KOPT-K1 (cell line): ENCODE measurements at regions not wholly inside any gene's neighbourhood (a gene's known extent, or its start where the extent isn't known, plus 50 kb on each side); places are given as distances from the start of the nearest gene placed in this dataset.

Experiments
- H3K27ac ChIP-seq: fragments of 200-600 bp; sonication (generic); 2 replicates; pipeline ENCODE4 v1.5.1; 2016; ENCODE audit warnings: antibody characterized with exemption, mild to moderate bottlenecking, low read depth, low read length; ENCODE audit not compliant: poor library complexity, severe bottlenecking
- H3K36me3 ChIP-seq: fragments of 200-600 bp; sonication (generic); 2 replicates; pipeline ENCODE4 v1.5.1; 2017; ENCODE audit warnings: antibody characterized with exemption, mild to moderate bottlenecking, low read length, moderate library complexity; ENCODE audit not compliant: insufficient read depth
- H3K9me3 ChIP-seq: fragments of 200-600 bp; sonication (generic); 2 replicates; pipeline ENCODE4 v1.5.1; 2017; ENCODE audit warnings: antibody characterized with exemption, low read length, mild to moderate bottlenecking; ENCODE audit not compliant: insufficient read depth, poor library complexity, severe bottlenecking

DNA sequence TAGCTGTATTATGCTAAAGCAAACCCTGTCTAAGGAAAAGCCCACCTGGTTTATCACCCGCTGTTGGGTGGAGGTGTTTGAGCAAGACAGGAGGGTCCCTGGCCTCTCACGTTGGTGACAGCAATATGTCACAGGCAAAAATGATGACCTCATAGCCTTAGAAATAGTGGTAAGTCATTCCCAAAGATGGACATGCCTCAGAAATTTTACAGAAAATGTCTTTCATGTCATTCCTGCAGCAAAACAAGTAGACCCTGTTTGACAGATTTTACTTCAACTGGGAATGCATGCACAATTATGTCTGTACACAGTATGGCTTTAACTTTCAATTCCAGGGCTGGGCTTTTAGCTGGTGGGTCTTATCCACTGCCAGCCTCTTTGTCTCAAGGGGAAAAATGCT is 362.3 kb upstream of the C2CD4B start:
- no peaks in the 10 kb centered on the region for H3K9me3 ChIP-seq
- no peak overlapping the region for H3K27ac ChIP-seq
- no peaks in the 10 kb centered on the region for H3K36me3 ChIP-seq

DNA sequence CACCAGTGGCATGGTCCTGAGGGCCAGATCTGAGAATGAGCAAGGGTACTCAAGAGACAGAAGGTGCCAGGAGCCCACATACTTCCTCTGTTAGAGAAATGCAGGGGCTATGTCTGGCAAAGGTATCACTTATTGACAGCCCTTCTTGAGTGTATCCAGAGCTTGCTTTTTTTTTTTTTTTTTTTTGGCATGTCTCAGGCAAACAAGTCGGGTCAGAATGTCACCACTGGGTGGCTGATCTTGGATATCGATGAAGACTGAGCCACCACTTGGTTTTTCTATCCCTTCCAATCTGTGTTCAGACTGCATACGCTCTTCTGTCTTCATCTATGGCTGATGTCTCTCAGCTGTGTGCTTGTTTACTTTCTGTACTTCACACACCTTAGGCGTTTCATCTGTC is 363.4 kb upstream of the C2CD4B start:
- Histone ChIP-seq H3K27ac (no peak overlapping the region), H3K9me3 (no peaks in the 10 kb centered on the region), H3K36me3 (no peaks in the 10 kb centered on the region)

DNA sequence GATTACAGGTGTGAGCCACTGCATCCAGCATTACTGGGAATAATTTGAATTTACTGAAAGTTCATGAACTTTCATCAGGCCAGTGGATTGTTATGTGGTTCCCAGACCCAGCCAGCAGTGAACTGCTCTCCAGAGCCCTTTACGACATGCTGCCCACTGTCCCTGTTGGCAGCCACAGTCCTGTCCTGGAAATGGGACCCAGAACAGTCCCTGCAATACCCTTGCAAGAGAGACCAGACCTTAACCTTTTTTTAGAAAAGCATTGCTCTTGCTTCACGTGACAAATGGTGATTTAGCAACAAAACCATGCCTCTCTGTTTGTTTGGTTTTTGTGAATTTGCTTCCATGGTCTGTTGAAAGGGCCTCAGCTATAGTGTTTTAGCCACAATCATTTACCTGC is 367.3 kb upstream of the C2CD4B start:
- Histone ChIP-seq H3K27ac (no peak overlapping the region), H3K9me3 (no peaks in the 10 kb centered on the region), H3K36me3 (no peaks in the 10 kb centered on the region)

GRCh38 chr15:62533687-62534086 is 368.6 kb upstream of the C2CD4B start:
- H3K27ac ChIP-seq, result no peak overlapping the region
- no peaks in the 10 kb centered on the region for H3K36me3 ChIP-seq
- no peaks in the 10 kb centered on the region for H3K9me3 ChIP-seq

- H3K36me3 ChIP-seq, result no peaks in the 10 kb centered on the region
- H3K9me3 ChIP-seq, result no peaks in the 10 kb centered on the region
- no peak overlapping the region for H3K27ac ChIP-seq
These were observed 369.9 kb upstream of the C2CD4B start for GRCh38 chr15:62534996-62535395.

GRCh38 chr15:62539236-62539635 is 374.2 kb upstream of the C2CD4B start:
- Histone ChIP-seq H3K9me3 (no peaks in the 10 kb centered on the region), H3K27ac (no peak overlapping the region), H3K36me3 (no peaks in the 10 kb centered on the region)

DNA sequence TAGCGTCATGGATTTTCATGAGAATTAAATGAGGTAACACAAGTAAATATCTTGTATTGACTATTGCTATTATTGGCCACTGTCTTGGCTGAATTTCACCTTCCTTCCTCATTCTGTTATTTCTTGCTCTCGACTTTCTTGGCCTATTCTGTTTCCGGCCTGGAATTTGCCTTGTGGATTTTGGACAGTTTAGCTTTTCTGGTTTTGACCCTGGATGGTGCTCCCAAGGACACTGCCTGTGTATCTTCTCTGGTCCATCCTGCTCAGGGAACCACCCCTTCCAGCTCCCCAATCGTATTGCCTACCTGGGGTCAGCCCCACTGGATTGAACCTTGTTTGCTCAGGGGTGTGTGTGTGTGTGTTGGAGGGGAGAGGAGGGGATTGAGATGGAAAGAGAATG is 376.2 kb upstream of the C2CD4B start:
- no peak overlapping the region for H3K27ac ChIP-seq
- H3K36me3 ChIP-seq, result no peaks in the 10 kb centered on the region
- H3K9me3 ChIP-seq, result no peaks in the 10 kb centered on the region

DNA sequence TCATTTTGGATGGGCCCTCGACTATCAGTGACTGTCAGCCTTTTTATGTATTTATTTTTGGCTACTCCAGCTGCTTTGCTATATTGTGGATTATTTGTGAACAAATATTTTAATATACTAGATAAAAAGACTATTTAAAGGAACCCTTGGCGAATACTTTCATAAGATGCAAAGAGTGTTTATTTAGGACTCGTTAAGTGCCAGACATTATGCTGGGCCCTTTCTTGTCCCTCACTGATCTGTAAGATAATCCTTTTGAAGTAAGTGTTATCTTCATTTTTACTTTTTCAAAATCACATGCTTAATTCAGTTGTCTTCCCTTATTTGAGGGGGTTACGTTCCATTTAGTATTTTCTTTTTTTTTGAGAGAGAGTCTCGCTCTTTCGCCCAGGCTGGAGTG is 376.8 kb upstream of the C2CD4B start:
- Histone ChIP-seq H3K36me3 (no peaks in the 10 kb centered on the region), H3K9me3 (no peaks in the 10 kb centered on the region), H3K27ac (no peak overlapping the region)

DNA sequence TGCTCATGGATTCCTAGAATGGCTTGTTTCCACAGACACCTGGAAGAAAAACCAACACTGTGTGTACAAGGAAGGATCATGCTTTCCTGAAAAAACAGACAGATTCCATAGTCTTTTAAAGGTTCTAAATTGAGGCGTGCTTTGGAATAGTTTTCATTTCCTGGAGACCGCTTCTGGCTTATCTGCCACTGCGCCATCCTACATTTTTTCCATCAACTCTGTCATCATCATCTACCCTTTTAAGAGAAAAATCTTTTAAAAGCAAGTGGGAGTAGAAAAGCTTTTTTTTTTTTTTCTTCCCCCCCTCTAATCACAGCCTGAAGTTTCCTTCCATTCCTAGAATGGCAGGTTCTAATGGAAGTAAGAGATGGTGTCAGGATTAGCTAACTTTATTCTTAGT is 379.4 kb upstream of the C2CD4B start:
- no peaks in the 10 kb centered on the region for H3K36me3 ChIP-seq
- H3K27ac ChIP-seq, result no peak overlapping the region
- no peaks in the 10 kb centered on the region for H3K9me3 ChIP-seq

GRCh38 chr15:62545467-62546227 is 380.6 kb upstream of the C2CD4B start:
- H3K9me3 ChIP-seq, result no peaks in the 10 kb centered on the region
- H3K27ac ChIP-seq, result no peak overlapping the region
- no peaks in the 10 kb centered on the region for H3K36me3 ChIP-seq

GRCh38 chr15:62546628-62547027 is 381.5 kb upstream of the C2CD4B start:
- H3K27ac ChIP-seq, result no peak overlapping the region
- H3K36me3 ChIP-seq, result no peaks in the 10 kb centered on the region
- H3K9me3 ChIP-seq, result no peaks in the 10 kb centered on the region

DNA sequence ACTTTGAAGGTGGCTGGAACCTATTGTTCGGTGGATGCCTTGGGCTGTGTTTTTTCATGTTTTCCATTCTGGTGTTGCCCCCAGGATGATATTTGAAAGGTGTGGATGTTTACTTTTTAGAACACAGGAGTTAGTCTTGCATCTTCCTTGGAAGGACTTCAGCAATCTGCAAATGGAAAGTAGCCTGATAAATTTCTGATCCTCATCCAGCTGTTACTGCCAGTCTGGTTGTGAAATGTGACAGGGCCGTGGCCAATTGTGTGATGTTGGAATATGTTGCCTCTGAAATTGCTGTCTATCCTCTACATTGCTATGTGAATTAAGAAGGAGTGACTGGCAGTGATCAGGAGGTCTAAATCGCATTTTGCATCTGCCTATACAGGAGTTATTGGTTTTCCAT is 382.5 kb upstream of the C2CD4B start:
- Histone ChIP-seq H3K9me3 (no peaks in the 10 kb centered on the region), H3K27ac (no peak overlapping the region), H3K36me3 (no peaks in the 10 kb centered on the region)

DNA sequence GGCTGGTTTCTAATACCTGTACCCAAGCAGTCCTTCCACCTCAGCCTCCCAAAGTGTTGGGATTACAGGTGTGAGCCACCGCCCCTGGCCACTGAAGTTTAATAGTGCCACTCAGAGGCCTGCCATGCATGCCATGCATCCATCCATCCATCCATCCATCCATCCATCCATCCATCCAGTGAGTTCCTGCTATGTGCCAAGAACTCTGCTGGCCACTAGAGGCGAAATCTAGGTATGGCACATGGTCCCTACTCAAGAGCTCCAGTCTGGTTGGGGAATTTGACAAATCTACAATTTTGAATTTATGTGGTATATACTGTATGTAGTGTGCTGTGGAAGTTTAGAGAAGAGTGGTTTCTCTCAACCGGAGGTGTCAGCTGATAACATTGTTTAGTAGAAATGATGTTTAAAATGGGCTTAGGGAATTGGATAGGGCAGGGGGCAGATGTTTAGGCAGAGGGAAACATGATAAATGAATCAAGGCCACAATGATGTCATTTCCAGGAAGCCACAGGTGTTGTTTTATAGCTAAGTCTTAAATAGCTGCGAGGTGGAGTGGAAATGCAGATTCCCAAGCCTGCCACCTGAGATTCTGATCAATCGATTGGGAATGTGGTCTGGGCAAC is 384.4 kb upstream of the C2CD4B start:
- Histone ChIP-seq H3K9me3 (no peaks in the 10 kb centered on the region), H3K36me3 (no peaks in the 10 kb centered on the region)

DNA sequence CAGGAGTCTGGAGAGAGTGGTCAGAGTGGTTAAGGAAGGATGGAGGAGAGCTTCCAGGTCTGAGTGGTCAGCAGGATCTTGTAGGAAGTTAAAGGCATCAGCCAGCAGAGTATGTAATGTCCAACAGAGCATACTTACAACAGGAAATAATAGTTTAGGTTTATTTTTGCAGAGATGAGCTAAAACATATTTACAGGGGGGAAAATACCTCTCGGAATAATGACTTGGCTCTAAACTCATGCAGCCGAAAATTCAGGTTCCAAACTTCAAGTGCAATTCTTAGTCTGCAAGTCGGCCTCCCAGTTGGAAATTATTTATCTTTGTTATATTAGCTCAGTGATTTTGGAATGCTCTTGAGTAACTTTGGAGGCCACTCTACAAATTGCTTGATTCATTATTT is 385.0 kb upstream of the C2CD4B start:
- no peak overlapping the region for H3K27ac ChIP-seq
- H3K9me3 ChIP-seq, result no peaks in the 10 kb centered on the region
- no peaks in the 10 kb centered on the region for H3K36me3 ChIP-seq

More for the DNA sequence above, 384.4 kb upstream of the C2CD4B start:
- H3K27ac ChIP-seq, result no peak overlapping the region

DNA sequence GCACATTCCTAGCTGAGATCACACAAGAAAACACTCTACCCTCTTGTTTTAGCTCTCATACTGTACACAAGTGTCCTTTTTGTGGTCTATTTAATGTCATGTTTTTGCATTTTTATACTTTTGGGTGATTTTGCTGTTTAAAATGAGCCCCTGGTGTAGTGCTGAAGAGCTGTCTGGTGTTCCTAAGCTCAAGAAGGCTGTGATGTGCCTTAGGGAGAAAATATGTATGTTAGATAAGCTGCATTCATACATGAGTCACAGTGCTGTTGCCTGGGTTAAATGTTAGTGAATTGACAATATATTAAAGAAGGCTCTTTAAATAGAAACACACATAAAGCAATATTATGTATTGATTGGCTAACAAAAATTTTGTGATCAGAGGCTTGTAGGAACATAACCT is 387.4 kb upstream of the C2CD4B start:
- H3K9me3 ChIP-seq, result no peaks in the 10 kb centered on the region
- H3K27ac ChIP-seq, result no peak overlapping the region
- H3K36me3 ChIP-seq, result no peaks in the 10 kb centered on the region

- Histone ChIP-seq H3K36me3 (no peaks in the 10 kb centered on the region), H3K9me3 (no peaks in the 10 kb centered on the region), H3K27ac (no peak overlapping the region)
These were observed 389.0 kb upstream of the C2CD4B start for GRCh38 chr15:62553911-62554563.
